ENCODE measurements at regions not wholly inside any gene's neighbourhood (a gene's known extent, or its start where the extent isn't known, plus 50 kb on each side); places are given as distances from the start of the nearest gene placed in this dataset.

DNA sequence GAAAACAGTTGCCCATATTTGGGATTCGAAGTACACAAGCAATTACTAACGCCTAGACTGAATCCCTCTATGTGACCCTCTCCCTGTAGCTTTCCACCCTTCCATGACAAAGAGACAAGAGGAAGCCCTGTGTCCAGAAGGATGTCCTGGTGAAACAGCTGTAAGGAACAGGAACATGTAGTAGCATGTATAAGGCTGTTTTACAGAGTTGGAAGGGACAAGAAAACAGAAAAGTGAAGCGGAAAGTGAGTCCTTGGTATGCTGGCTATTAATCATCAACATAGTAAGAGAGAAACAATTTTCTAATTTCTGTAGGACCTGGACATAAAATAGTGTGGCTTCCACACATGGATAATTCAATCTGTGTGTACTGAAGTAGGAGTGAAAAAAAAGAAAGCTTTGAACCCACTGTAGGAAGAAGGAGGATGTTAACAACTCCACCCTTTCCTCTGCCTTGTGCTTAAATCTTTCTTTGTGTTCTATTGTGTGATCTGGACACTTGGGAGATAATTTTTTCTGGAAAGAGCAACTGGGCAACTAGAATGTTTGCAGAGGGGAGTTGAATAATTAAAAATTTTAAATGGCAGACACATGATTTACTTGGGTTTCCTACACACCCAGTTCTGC lies 162.3 kb upstream of the ZSWIM2 start:
- 65 to 83% methylated on average over 3 of the region's 3 CpGs for WGBS, 2 donors
- no peak for TF ChIP-seq POLR2A (IDR thresholded peaks at IDR 0.05)
- TF ChIP-seq, protein P1, sequence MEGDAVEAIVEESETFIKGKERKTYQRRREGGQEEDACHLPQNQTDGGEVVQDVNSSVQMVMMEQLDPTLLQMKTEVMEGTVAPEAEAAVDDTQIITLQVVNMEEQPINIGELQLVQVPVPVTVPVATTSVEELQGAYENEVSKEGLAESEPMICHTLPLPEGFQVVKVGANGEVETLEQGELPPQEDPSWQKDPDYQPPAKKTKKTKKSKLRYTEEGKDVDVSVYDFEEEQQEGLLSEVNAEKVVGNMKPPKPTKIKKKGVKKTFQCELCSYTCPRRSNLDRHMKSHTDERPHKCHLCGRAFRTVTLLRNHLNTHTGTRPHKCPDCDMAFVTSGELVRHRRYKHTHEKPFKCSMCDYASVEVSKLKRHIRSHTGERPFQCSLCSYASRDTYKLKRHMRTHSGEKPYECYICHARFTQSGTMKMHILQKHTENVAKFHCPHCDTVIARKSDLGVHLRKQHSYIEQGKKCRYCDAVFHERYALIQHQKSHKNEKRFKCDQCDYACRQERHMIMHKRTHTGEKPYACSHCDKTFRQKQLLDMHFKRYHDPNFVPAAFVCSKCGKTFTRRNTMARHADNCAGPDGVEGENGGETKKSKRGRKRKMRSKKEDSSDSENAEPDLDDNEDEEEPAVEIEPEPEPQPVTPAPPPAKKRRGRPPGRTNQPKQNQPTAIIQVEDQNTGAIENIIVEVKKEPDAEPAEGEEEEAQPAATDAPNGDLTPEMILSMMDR (IDR thresholded peaks at IDR 0.05), result no peak
- DNase-seq, result no peak
- Histone ChIP-seq H3K27me3 (no peaks in the 10 kb centered on the region), H3K9me3 (no peaks in the 10 kb centered on the region), H3K36me3 (no peaks in the 10 kb centered on the region), H3K4me3 (no peak overlapping the region), H3K4me1 (no peaks in the 10 kb centered on the region), H3K27ac (no peak overlapping the region)
- intact Hi-C loops (cut with DNase I), result no loop called here

- DNase-seq, result no peak
- no peak overlapping the region for H3K27ac ChIP-seq
- WGBS, 2 donors, result 41 to 75% methylated on average over 2 of the region's 2 CpGs
- no peaks in the 10 kb centered on the region for H3K27me3 ChIP-seq
- H3K36me3 ChIP-seq, result no peaks in the 10 kb centered on the region
- no peaks in the 10 kb centered on the region for H3K9me3 ChIP-seq
- TF ChIP-seq, protein P1 (IDR thresholded peaks at IDR 0.05), result no peak
- TF ChIP-seq POLR2A (IDR thresholded peaks at IDR 0.05), result no peak
- no peak overlapping the region for H3K4me3 ChIP-seq
- intact Hi-C loops (cut with DNase I), result no loop called here
- H3K4me1 ChIP-seq, result no peaks in the 10 kb centered on the region
Measured at GRCh38 chr2:187009483-187010239, 160.7 kb upstream of the ZSWIM2 start.

DNA sequence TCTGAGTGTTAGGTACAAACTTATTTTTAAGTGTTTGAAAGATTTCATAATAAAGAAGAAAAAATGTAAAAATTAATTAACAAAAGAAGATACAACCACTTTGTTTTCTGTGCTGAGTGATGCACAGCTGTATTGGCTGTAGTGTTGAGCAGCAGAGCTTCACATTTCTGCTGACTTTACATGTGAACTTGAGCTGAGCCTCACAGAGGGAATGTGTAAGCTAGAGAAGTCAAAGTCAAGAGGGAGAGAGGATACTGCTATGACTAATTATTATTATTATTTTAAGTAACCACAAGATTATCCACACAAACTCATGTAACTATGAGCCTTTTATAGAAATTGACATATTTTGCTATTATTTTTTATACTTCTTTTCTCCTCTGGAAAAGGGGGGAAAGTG lies 159.1 kb upstream of the ZSWIM2 start:
- intact Hi-C loops (cut with DNase I), result no loop called here
- no peak overlapping the region for H3K4me3 ChIP-seq
- H3K9me3 ChIP-seq, result no peaks in the 10 kb centered on the region
- H3K36me3 ChIP-seq, result no peaks in the 10 kb centered on the region
- H3K27me3 ChIP-seq, result no peaks in the 10 kb centered on the region
- no peak overlapping the region for H3K27ac ChIP-seq
- no peak for TF ChIP-seq POLR2A (IDR thresholded peaks at IDR 0.05)
- TF ChIP-seq, protein P1 (IDR thresholded peaks at IDR 0.05), result no peak
- H3K4me1 ChIP-seq, result no peaks in the 10 kb centered on the region
- DNase-seq, result no peak

DNA sequence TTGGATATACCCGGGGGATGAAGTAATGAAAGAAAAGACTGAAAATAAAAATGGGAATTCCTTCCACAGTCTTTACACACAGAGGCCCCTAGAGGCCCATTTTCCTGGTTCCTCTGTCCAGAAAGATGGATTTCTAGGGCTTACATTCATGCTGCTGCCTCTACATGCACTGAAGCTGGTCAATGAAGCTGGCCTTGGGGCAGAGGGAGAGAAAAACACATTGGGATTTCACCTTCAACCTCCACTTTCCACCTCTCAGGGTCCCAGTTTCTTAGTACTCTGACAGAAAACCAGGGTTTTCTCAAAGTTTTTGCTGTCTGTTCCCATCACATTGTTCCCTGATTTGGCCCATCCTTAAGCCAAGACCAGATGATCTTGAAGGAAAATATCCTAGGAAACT lies 154.6 kb upstream of the ZSWIM2 start:
- TF ChIP-seq, protein P1 (IDR thresholded peaks at IDR 0.05), result no peak
- TF ChIP-seq POLR2A (IDR thresholded peaks at IDR 0.05), result no peak
- DNase-seq, result no peak
- Histone ChIP-seq H3K4me3 (peak overlapping the region in 2 of 4 donors; percentile 15 to 35), H3K9me3 (no peaks in the 10 kb centered on the region), H3K36me3 (no peaks in the 10 kb centered on the region), H3K27me3 (no peaks in the 10 kb centered on the region), H3K27ac (no peak overlapping the region), H3K4me1 (no peaks in the 10 kb centered on the region)
- 57% methylated on average over 1 of the region's 1 CpG; no CpG with 5 or more reads in 1 of the 2 donors for WGBS, 2 donors
- intact Hi-C loops (cut with DNase I), result no loop called here

GRCh38 chr2:187003038-187003554 lies 154.1 kb upstream of the ZSWIM2 start:
- Histone ChIP-seq H3K9me3 (no peaks in the 10 kb centered on the region), H3K27me3 (no peaks in the 10 kb centered on the region), H3K36me3 (no peaks in the 10 kb centered on the region), H3K27ac (no peak overlapping the region), H3K4me3 (peak overlapping the region in 2 of 4 donors; percentile 15 to 35), H3K4me1 (no peaks in the 10 kb centered on the region)
- no peak for TF ChIP-seq POLR2A (IDR thresholded peaks at IDR 0.05)
- TF ChIP-seq, protein P1 (IDR thresholded peaks at IDR 0.05), result no peak
- 70 to 89% methylated on average over 23 to 30 of the region's 32 CpGs for WGBS, 2 donors
- intact Hi-C loops (cut with DNase I), result no loop called here
- no peak for DNase-seq
